ENCODE measurements at regions not wholly inside any gene's neighbourhood (a gene's known extent, or its start where the extent isn't known, plus 50 kb on each side); places are given as distances from the start of the nearest gene placed in this dataset.

GRCh38 chr4:100834616-100835015, 316.8 kb upstream of the EMCN start:
- DNase-seq (ENCODE audit: low read depth in 1 of 2, low spot score in 1 of 2): no peak
- Histone ChIP-seq H3K9me3 (ENCODE audit: low read depth) (peaks cover 2% of the 10 kb centered on the region), H3K27me3 (no peaks in the 10 kb centered on the region), H3K36me3 (no peaks in the 10 kb centered on the region), H3K27ac (no peak overlapping the region), H3K4me3 (no peak overlapping the region), H3K4me1 (ENCODE audit: low read depth) (peaks cover 7% of the 10 kb centered on the region)
- no peak for TF ChIP-seq CTCF (IDR thresholded peaks at IDR 0.05; ENCODE audit: low read depth, low read length)

- Histone ChIP-seq H3K27ac (no peak overlapping the region), H3K27me3 (no peaks in the 10 kb centered on the region), H3K9me3 (ENCODE audit: low read depth) (peaks cover 2% of the 10 kb centered on the region), H3K4me1 (ENCODE audit: low read depth) (peaks cover 7% of the 10 kb centered on the region), H3K4me3 (no peak overlapping the region), H3K36me3 (no peaks in the 10 kb centered on the region)
- no peak for TF ChIP-seq CTCF (IDR thresholded peaks at IDR 0.05; ENCODE audit: low read depth, low read length)
- no peak for DNase-seq (ENCODE audit: low read depth in 1 of 2, low spot score in 1 of 2)
Observed at GRCh38 chr4:100833906-100834305, 316.1 kb upstream of the EMCN start.

GRCh38 chr4:100828986-100829685, 311.3 kb upstream of the EMCN start:
- Histone ChIP-seq H3K27me3 (no peaks in the 10 kb centered on the region), H3K9me3 (ENCODE audit: low read depth) (no peaks in the 10 kb centered on the region), H3K4me1 (ENCODE audit: low read depth) (no peaks in the 10 kb centered on the region), H3K36me3 (no peaks in the 10 kb centered on the region), H3K27ac (no peak overlapping the region), H3K4me3 (no peak overlapping the region)
- TF ChIP-seq CTCF (IDR thresholded peaks at IDR 0.05; ENCODE audit: low read depth, low read length): no peak
- DNase-seq (ENCODE audit: low read depth in 1 of 2, low spot score in 1 of 2): peak in 1 of 2 donors; percentile 25

- Histone ChIP-seq H3K36me3 (no peaks in the 10 kb centered on the region), H3K4me3 (no peak overlapping the region), H3K9me3 (ENCODE audit: low read depth) (no peaks in the 10 kb centered on the region), H3K27me3 (no peaks in the 10 kb centered on the region), H3K4me1 (ENCODE audit: low read depth) (no peaks in the 10 kb centered on the region), H3K27ac (no peak overlapping the region)
- DNase-seq (ENCODE audit: low read depth in 1 of 2, low spot score in 1 of 2): no peak
- no peak for TF ChIP-seq CTCF (IDR thresholded peaks at IDR 0.05; ENCODE audit: low read depth, low read length)
Observed at GRCh38 chr4:100828364-100828763, 310.5 kb upstream of the EMCN start.

- no peak overlapping the region for H3K4me3 ChIP-seq
- DNase-seq (ENCODE audit: low read depth in 1 of 2, low spot score in 1 of 2): no peak
- no peaks in the 10 kb centered on the region for H3K27me3 ChIP-seq
- no peaks in the 10 kb centered on the region for H3K36me3 ChIP-seq
- no peaks in the 10 kb centered on the region for H3K9me3 ChIP-seq (ENCODE audit: low read depth)
- no peak for TF ChIP-seq CTCF (IDR thresholded peaks at IDR 0.05; ENCODE audit: low read depth, low read length)
- H3K4me1 ChIP-seq (ENCODE audit: low read depth): no peaks in the 10 kb centered on the region
- no peak overlapping the region for H3K27ac ChIP-seq
Observed at GRCh38 chr4:100827756-100828155, 309.9 kb upstream of the EMCN start.

Measured in cardiac muscle cell (in vitro differentiated cells and primary cell).